ENCODE measurements at regions not wholly inside any gene's neighbourhood (a gene's known extent, or its start where the extent isn't known, plus 50 kb on each side); places are given as distances from the start of the nearest gene placed in this dataset.

- TF ChIP-seq USF1 (IDR thresholded peaks at IDR 0.05) = no peak
- no peak for TF ChIP-seq RAD21 (IDR thresholded peaks at IDR 0.05; ENCODE audit: low read depth)
- no peak for TF ChIP-seq REST (IDR thresholded peaks at IDR 0.05; ENCODE audit: low read depth)
- TF ChIP-seq MAX (IDR thresholded peaks at IDR 0.05) = no peak
- no peak for TF ChIP-seq FOXM1 (IDR thresholded peaks at IDR 0.05; ENCODE audit: borderline replicate concordance, low read depth)
- no peak for TF ChIP-seq NFIC (IDR thresholded peaks at IDR 0.05)
- TF ChIP-seq ZBTB7A (IDR thresholded peaks at IDR 0.05; ENCODE audit: low read depth) = no peak
- TF ChIP-seq TAF1 (IDR thresholded peaks at IDR 0.05; ENCODE audit: low read depth) = no peak
These were observed 125.3 kb upstream of the RFX3 start for GRCh38 chr9:3650994-3651622.

- no peak for TF ChIP-seq NFIC (IDR thresholded peaks at IDR 0.05)
- TF ChIP-seq FOXM1 (IDR thresholded peaks at IDR 0.05; ENCODE audit: borderline replicate concordance, low read depth) = no peak
- no peak for TF ChIP-seq YY1 (IDR thresholded peaks at IDR 0.05; ENCODE audit: low read depth)
- TF ChIP-seq TCF12 (IDR thresholded peaks at IDR 0.05; ENCODE audit: low read depth) = no peak
- TF ChIP-seq USF1 (IDR thresholded peaks at IDR 0.05) = peak; percentile 54
These were observed 123.0 kb upstream of the RFX3 start for GRCh38 chr9:3648722-3649246.

- TF ChIP-seq MAX (IDR thresholded peaks at IDR 0.05) = no peak
- no peak for TF ChIP-seq EP300 (IDR thresholded peaks at IDR 0.05; ENCODE audit: borderline replicate concordance)
- TF ChIP-seq CREB1 (IDR thresholded peaks at IDR 0.05; ENCODE audit: low read depth) = no peak
- TF ChIP-seq TCF12 (IDR thresholded peaks at IDR 0.05; ENCODE audit: low read depth) = no peak
- no peak for TF ChIP-seq EGR1 (IDR thresholded peaks at IDR 0.05)
- TF ChIP-seq FOXM1 (IDR thresholded peaks at IDR 0.05; ENCODE audit: borderline replicate concordance, low read depth) = no peak
- TF ChIP-seq YY1 (IDR thresholded peaks at IDR 0.05; ENCODE audit: low read depth) = no peak
- no peak for TF ChIP-seq TEAD4 (IDR thresholded peaks at IDR 0.05)
- no peak for TF ChIP-seq NFIC (IDR thresholded peaks at IDR 0.05)
- TF ChIP-seq CEBPB (IDR thresholded peaks at IDR 0.05) = no peak
- no peak for TF ChIP-seq TAF1 (IDR thresholded peaks at IDR 0.05; ENCODE audit: low read depth)
- TF ChIP-seq ZBTB7A (IDR thresholded peaks at IDR 0.05; ENCODE audit: low read depth) = no peak
- no peak for TF ChIP-seq RAD21 (IDR thresholded peaks at IDR 0.05; ENCODE audit: low read depth)
- TF ChIP-seq REST (IDR thresholded peaks at IDR 0.05; ENCODE audit: low read depth) = no peak
- no peak for TF ChIP-seq USF1 (IDR thresholded peaks at IDR 0.05)
These were observed 122.5 kb upstream of the RFX3 start for GRCh38 chr9:3648266-3648665.

- TF ChIP-seq EGR1 (IDR thresholded peaks at IDR 0.05) (no peak), TEAD4 (IDR thresholded peaks at IDR 0.05) (no peak), RAD21 (IDR thresholded peaks at IDR 0.05; ENCODE audit: low read depth) (peak; percentile 38), TCF12 (IDR thresholded peaks at IDR 0.05; ENCODE audit: low read depth) (no peak), EP300 (IDR thresholded peaks at IDR 0.05; ENCODE audit: borderline replicate concordance) (no peak)
These were observed 121.9 kb upstream of the RFX3 start for GRCh38 chr9:3647652-3648051.

GRCh38 chr9:3646226-3646625, 120.4 kb upstream of the RFX3 start:
- TF ChIP-seq NFIC (IDR thresholded peaks at IDR 0.05) = no peak
- TF ChIP-seq ZBTB7A (IDR thresholded peaks at IDR 0.05; ENCODE audit: low read depth) = no peak
- TF ChIP-seq TEAD4 (IDR thresholded peaks at IDR 0.05) = no peak
- TF ChIP-seq CEBPB (IDR thresholded peaks at IDR 0.05) = no peak
- no peak for TF ChIP-seq FOXM1 (IDR thresholded peaks at IDR 0.05; ENCODE audit: borderline replicate concordance, low read depth)
- TF ChIP-seq RAD21 (IDR thresholded peaks at IDR 0.05; ENCODE audit: low read depth) = no peak
- TF ChIP-seq REST (IDR thresholded peaks at IDR 0.05; ENCODE audit: low read depth) = no peak
- no peak for TF ChIP-seq YY1 (IDR thresholded peaks at IDR 0.05; ENCODE audit: low read depth)
- no peak for TF ChIP-seq EP300 (IDR thresholded peaks at IDR 0.05; ENCODE audit: borderline replicate concordance)
- no peak for TF ChIP-seq TAF1 (IDR thresholded peaks at IDR 0.05; ENCODE audit: low read depth)
- TF ChIP-seq USF1 (IDR thresholded peaks at IDR 0.05) = no peak
- no peak for TF ChIP-seq TCF12 (IDR thresholded peaks at IDR 0.05; ENCODE audit: low read depth)
- no peak for TF ChIP-seq EGR1 (IDR thresholded peaks at IDR 0.05)
- TF ChIP-seq CREB1 (IDR thresholded peaks at IDR 0.05; ENCODE audit: low read depth) = no peak
- TF ChIP-seq MAX (IDR thresholded peaks at IDR 0.05) = no peak

All from Ishikawa (cell line).